HG03097 (cell line): ENCODE measurements at regions not wholly inside any gene's neighbourhood (a gene's known extent, or its start where the extent isn't known, plus 50 kb on each side); places are given as distances from the start of the nearest gene placed in this dataset.

Experiments
- ATAC-seq: cut with Tn5 transposase; IDR thresholded peaks from one replicate; pipeline ENCODE4 v1.9.1; 2021; ENCODE audit not compliant: unreplicated experiment, low FRiP score

DNA sequence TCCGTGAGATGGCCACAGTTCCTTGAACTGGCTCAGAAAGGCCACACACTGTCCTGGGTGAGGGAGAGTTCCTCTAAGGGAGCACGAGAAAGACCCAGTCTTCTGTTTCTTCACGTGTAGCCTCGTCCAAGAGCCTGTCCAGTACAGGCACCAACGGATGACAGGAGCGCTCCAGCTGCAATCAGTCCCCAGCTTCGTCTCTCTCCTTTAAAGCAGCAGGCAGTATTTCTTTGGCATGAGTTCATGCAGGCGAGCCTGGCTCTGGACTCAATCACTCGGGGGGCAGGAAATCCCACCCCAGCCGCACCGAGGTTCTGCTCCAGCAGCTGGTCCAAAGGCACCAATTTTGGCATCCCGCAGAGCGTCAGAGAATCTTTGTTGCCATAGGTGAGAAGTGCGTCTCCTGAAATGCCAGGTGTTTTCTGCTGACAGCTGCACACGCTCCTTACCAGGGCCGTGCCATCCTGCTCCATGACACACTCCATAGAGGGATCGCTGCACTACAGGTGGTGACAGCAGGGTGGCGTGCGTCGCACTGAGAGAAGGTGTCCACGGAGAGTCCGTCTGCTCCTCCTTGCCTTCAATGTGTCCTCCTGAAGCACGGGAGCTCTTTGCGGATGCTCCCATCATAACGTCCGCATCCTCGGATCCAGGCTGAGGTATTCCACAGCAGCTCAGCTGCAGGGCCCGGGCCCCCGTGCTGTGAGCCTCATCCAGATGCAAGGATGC lies 59.6 kb upstream of the AFDN start:
- no peak for ATAC-seq

DNA sequence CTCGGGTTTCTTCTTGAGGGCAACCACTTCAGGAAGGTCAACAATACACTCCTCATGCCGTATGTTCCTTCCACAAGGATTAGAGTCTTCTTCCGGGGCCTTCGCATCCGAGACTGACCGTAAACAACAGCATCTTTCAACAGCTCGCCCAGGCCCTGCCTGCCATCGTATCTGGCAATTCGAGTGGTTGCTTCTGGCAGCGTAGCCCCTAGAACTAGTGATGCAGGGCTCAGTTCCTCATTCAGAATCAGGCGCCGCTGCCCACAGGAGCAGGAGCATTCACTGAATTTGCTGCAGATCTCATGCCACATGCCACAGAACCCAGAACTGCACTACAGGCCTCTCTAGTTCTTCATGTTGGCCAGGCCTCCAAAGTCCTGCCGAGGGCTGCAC lies 59.0 kb upstream of the AFDN start:
- ATAC-seq, result no peak

DNA sequence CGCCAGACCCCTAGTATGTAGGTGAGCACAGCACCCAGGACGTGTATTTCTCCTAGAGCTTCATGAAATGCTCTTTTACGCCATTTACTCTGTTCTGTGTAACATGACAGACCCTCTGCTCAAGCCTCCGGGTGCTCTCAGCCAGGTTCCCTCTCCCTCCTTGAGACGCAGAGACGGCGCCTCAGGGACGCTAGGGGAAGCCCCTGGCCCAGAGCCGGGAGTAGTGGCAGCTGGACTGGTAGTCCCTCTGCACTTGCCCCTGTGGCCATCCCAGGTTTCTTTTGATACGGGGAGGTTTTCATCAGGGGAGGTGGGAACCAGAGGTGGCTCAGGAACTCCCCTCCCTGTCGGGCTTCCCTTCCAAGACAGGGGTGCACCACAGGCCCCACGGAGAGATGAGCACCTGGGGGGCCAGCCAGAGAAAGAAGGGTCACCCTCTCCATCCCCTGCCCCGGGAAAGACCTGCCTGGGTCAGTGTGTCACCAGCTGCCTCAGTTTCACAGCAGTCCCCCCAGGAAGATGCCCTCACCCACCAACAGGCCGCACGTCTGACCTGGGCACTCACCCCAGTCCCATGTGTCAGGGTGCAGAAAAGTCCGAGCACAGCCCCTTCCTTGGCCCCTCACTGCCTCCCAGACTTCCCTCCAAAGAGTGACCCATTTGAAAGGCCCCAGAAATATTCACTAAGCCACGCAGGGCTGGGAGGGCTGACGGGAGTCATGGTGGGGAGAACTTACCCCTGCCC lies 58.1 kb upstream of the AFDN start:
- no peak for ATAC-seq

DNA sequence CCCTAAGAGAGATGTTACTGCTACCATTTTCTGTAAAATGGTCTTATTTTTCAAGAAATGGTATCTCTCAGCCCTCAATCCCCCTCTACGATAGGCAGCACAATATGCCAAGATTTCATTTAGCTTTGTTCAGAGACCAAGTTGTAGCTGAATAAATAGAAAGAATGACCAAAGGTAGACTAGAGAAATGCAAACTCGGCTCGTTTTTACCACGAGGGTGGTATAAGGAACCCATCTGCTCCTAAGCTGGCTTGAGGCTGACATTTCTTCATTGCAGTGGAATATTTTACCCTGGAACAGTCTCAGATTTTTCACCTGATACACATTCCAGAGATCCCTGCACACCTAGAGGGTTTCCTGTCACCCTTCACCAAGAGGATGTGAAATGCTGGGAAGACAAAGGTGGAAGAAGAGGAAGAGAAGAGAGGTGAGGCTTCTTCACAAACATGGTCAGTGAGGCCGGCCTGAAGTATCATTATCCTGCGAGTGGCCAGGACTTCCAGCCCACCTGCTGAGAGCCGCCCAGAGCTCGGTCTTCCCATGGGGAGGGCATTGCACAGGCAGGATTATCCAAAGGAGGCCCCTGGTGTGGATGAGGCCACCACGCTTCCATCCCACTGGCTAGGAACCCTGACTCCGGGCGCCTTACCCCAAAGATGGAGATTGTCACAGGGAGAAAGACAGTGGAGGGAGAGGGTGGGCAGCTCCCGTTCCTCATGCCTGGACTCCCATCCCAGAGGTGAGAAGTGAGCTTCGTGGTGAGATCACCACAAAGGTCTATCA lies 57.1 kb upstream of the AFDN start:
- no peak for ATAC-seq

DNA sequence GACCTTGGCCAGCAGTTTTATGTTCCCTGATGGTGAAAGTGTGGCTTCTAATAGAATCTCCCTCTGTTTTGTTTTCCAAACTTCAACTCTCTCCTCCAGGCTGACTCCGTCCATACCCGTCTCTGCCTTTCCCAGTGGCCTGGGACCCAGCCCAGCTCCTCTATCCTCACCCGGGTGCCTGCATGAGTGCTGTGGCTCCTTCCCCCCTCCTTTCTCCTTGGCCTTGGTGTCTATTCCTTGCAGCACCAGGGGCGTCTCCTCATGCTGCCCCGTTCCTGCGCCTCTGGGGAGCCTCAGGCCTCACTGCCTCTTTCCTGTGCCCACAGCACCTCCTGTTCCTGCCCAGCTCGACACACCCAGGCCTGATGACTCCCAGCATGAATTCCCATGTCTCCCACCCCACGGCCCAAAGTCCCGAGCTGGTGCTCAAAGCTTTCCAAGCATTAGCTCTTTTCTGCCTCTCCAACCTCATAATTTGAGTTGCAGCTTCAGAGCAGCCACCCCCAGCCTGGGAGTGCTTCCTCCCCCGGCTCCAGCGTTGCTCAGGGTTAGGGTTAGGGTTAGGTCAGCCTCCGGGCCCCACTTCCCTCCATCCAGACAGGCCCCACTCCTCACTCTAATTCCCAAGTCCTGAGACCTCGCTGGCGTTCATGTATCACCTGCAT lies 56.3 kb upstream of the AFDN start:
- no peak for ATAC-seq

DNA sequence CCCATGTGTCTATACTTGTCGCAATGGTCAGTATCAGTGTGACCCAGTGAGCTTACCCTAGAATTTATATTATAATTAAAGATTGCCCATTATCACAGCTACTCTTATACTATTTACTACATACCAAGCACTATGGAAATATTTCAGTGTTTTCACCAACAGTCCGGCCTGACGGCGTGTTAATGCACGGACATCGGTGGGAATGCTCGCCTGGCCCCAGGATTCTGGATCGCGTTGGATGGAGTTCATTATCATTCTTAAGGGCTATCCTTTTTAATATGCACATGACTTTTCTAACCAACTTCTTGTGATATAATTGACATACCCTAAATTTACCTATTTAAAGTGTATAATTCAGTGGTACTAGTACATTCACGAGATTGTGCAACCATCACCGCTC lies 51.8 kb upstream of the AFDN start:
- ATAC-seq, result no peak

DNA sequence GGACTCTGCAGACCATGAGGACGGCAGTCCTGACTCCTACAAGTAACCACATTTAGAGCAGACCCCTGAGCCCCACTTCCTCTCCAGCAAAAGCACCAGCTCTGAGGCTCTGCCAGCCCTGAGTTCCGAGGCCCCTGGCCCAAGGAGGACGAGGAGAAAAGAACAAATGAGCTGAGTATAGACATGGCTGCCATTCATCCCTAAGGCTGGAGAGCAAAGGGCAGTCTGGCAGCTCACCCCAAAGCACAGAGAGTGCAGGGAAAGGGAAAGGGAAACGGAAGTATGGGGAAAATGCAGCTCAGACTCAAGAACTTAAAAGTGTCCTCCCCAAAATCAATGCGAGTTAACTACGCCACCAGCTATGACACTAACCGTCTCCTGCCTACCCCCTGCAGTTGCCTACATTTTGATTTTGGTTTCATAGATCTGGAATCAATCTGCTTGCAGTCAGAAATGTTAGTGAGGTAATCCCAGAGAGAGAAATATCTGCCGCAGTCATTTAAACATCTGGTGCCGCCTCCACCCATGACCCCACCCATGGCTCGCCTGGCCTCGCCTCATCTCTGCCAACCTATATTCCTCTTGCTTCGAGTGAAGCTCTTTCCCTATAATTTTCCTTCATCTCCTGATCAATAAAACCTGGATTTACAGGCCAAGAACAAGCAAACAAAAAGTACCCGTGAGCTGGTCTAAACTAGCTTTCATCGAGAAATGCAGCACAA lies 49.6 kb upstream of the AFDN start:
- no peak for ATAC-seq
